Breast epithelium (tissue), 4 donors: ENCODE measurements at regions not wholly inside any gene's neighbourhood (a gene's known extent, or its start where the extent isn't known, plus 50 kb on each side); places are given as distances from the start of the nearest gene placed in this dataset.

Experiments
- DNase-seq, 2 donors: peaks; one replicate each; pipeline ENCODE4 v3.0.0-alpha.2; 2019; ENCODE audit warnings: low spot score in 2 of 2
- H3K27ac ChIP-seq, 2 donors: fragments of 200-600 bp; sonication (generic) in 1 of 2; one replicate each; pipeline ENCODE4 v1.5.1; 2016 to 2019; ENCODE audit warnings: mild to moderate bottlenecking in 1 of 2
- H3K27me3 ChIP-seq, 2 donors: fragments of 200-600 bp; sonication (generic) in 1 of 2; one replicate each; pipeline versions ENCODE4 v1.5.1 to v1.6.0; 2017 to 2019; ENCODE audit warnings: control low read depth in 1 of 2, mild to moderate bottlenecking in 1 of 2
- H3K36me3 ChIP-seq: fragments of 200-600 bp; one replicate; pipeline ENCODE4 v1.5.1; 2019
- H3K4me1 ChIP-seq, 2 donors: fragments of 200-600 bp; sonication (generic); one replicate each; pipeline ENCODE4 v1.5.1; 2016 to 2019; ENCODE audit warnings: control low read depth in 1 of 2
- H3K4me3 ChIP-seq, 3 donors: fragments of 200-600 bp; sonication (generic); 1 replicate in 2 of 3; 2 replicates in 1 of 3; pipeline ENCODE4 v1.5.1; 2016 to 2019; ENCODE audit warnings: mild to moderate bottlenecking in 3 of 3, moderate library complexity in 2 of 3
- H3K9me3 ChIP-seq, 2 donors: fragments of 200-600 bp; sonication (generic) in 1 of 2; one replicate each; pipeline ENCODE4 v1.5.1; 2016 to 2019; ENCODE audit warnings: control low read depth in 1 of 2
- POLR2A ChIP-seq: fragments of 450-650 bp; IDR thresholded peaks from one replicate; pipeline ENCODE4 v1.6.1; 2016; ENCODE audit warnings: antibody characterized with exemption, mild to moderate bottlenecking, moderate library complexity
- POLR2AphosphoS5 ChIP-seq, 3 donors: sonication (generic); formaldehyde crosslinking; IDR thresholded peaks; one replicate each; pipeline ENCODE4 v1.6.1; 2017; ENCODE audit warnings: antibody characterized with exemption in 3 of 3
- intact Hi-C: fragments of 100-400 bp; cut with DNase I; formaldehyde crosslinking; loops from one replicate; pipeline ENCODE4 v1.15.1; 2023; ENCODE audit warnings: low total_unique reads
- TF ChIP-seq, protein P1 (sequence below), 3 donors: fragments of 450-650 bp; IDR thresholded peaks; one replicate each; pipeline ENCODE4 v1.5.1; 2016 to 2017; ENCODE audit warnings: antibody characterized with exemption in 3 of 3, mild to moderate bottlenecking in 3 of 3, moderate library complexity in 3 of 3

DNA sequence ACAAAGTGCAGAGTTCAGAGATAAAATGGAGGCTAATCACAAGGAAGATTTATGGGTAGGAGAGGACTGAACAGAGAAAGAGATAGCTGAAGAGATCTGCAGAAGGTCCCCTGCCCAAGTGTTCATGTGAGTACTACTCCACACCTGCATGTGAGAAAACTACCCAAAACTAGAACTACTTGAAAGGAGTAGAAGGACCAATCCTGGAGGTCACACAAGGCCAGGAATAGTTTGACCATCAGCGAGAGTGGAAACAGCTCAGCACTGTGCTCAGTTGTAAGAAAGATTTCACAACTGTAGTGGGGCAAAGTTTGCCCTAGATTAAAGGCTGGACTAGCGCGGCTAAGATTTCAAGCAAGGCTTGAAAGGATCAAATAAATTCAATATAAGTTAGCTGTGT lies 422.7 kb upstream of the LCORL start:
- Histone ChIP-seq H3K4me1 (no peaks in the 10 kb centered on the region), H3K9me3 (no peaks in the 10 kb centered on the region), H3K36me3 (no peaks in the 10 kb centered on the region), H3K27ac (no peak overlapping the region), H3K27me3 (no peaks in the 10 kb centered on the region), H3K4me3 (no peak overlapping the region)
- intact Hi-C loops, result no loop called here
- no peak for DNase-seq
- TF ChIP-seq POLR2AphosphoS5 (IDR thresholded peaks at IDR 0.05) (no peak), POLR2A (no peak)
- TF ChIP-seq, protein P1, sequence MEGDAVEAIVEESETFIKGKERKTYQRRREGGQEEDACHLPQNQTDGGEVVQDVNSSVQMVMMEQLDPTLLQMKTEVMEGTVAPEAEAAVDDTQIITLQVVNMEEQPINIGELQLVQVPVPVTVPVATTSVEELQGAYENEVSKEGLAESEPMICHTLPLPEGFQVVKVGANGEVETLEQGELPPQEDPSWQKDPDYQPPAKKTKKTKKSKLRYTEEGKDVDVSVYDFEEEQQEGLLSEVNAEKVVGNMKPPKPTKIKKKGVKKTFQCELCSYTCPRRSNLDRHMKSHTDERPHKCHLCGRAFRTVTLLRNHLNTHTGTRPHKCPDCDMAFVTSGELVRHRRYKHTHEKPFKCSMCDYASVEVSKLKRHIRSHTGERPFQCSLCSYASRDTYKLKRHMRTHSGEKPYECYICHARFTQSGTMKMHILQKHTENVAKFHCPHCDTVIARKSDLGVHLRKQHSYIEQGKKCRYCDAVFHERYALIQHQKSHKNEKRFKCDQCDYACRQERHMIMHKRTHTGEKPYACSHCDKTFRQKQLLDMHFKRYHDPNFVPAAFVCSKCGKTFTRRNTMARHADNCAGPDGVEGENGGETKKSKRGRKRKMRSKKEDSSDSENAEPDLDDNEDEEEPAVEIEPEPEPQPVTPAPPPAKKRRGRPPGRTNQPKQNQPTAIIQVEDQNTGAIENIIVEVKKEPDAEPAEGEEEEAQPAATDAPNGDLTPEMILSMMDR (IDR thresholded peaks at IDR 0.05), result no peak

DNA sequence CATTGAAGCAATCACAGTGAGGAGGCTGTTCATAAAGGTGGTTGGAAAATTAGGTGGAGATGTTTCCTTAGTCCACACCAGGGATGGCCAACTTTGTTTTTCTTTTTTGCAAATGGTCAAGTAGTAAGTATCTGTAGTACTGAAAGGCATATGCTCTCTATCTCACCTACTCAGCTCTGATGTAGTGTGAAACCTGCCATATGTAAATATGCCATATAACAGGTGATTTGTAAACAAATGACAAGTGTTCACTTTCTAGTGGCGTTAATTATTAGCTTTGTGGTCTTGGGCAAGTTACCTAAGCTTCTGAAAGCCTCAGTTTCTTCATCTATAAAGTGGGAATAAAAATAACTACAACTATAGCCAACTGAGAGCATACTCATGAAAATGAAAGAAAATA lies 421.4 kb upstream of the LCORL start:
- Histone ChIP-seq H3K4me3 (no peak overlapping the region), H3K9me3 (no peaks in the 10 kb centered on the region), H3K36me3 (no peaks in the 10 kb centered on the region), H3K27ac (no peak overlapping the region), H3K27me3 (no peaks in the 10 kb centered on the region), H3K4me1 (no peaks in the 10 kb centered on the region)
- DNase-seq, result no peak
- intact Hi-C loops, result no loop called here
- TF ChIP-seq POLR2AphosphoS5 (IDR thresholded peaks at IDR 0.05) (no peak), POLR2A (no peak)
- TF ChIP-seq, protein P1 (IDR thresholded peaks at IDR 0.05), result no peak

DNA sequence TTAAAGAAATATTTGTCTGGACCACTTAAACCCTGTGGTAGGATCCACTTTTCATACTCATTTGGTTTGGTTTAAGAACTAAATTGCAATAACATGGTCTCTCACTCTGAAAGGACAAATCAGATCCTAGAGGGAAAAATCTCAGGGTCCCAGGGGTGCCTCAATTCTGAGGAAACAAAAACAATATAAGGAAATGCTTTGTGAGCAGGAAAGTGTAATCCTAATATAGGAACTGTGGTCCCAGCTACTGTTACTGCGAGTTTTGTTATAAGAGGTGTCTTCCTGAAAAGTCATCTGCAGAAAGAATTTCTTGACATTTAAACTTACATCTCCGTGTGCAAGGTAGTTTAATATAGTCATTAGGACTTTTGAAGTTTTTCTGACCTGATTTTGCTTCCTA lies 420.1 kb upstream of the LCORL start:
- H3K9me3 ChIP-seq, result no peaks in the 10 kb centered on the region
- intact Hi-C loops, result no loop called here
- no peaks in the 10 kb centered on the region for H3K36me3 ChIP-seq
- H3K4me3 ChIP-seq, result no peak overlapping the region
- H3K27me3 ChIP-seq, result no peaks in the 10 kb centered on the region
- no peaks in the 10 kb centered on the region for H3K4me1 ChIP-seq
- DNase-seq, result no peak
- TF ChIP-seq POLR2A (no peak), POLR2AphosphoS5 (IDR thresholded peaks at IDR 0.05) (no peak)
- TF ChIP-seq, protein P1 (IDR thresholded peaks at IDR 0.05), result no peak
- no peak overlapping the region for H3K27ac ChIP-seq

DNA sequence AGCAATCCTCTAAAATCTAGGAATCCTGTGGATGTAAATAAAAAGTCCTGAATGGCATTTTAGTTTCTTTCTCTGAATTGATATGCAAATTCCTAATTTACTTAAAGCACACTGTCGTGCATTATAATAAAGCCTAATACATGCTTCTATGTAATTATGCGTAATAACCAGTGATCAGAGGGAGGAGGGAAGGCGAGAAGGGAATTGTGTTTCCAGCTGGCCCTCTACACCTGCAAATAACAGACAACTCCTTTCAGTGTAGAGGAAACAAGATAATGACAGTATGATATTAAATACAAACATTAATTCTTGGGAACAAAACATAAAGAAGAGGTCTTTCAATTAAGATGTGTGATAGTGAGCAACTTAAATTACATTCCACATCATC lies 419.6 kb upstream of the LCORL start:
- Histone ChIP-seq H3K4me3 (no peak overlapping the region), H3K36me3 (no peaks in the 10 kb centered on the region), H3K4me1 (no peaks in the 10 kb centered on the region), H3K27me3 (no peaks in the 10 kb centered on the region), H3K9me3 (no peaks in the 10 kb centered on the region), H3K27ac (no peak overlapping the region)
- no peak for DNase-seq
- intact Hi-C loops, result no loop called here
- no peak for TF ChIP-seq POLR2A
- TF ChIP-seq, protein P1 (IDR thresholded peaks at IDR 0.05), result no peak
- no peak for TF ChIP-seq POLR2AphosphoS5 (IDR thresholded peaks at IDR 0.05)

DNA sequence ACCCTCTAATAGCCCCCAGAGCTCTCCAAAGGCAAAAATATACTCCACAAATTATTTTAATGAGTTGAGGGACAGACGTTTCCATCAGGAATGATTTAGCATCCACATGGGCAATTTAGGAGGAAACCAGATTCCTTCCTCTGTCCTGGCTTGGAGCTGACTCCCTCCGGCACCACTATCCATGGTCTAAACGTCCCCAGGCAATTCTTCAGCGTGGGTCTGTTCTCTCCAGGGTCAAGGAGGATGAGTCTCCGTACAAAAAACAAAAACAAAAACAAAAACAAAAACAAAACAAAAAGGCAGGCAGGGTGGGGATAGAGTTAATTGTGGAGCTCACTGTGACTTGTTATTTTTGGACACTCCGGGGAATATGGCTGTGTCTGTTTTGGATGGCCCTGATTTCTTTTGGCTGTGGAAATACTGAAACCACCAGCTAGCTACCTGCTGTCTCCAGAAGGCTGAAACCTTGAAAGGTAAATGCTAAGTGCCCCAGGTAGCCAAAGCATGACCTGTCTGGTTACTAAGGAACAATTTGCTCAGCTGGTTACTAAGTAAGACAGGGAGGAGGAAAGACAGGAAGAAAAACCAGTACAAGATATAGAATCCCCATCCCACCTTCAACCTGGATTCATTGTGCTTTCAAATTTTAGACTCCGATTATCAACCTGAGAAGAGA lies 419.1 kb upstream of the LCORL start:
- no peaks in the 10 kb centered on the region for H3K4me1 ChIP-seq
- H3K4me3 ChIP-seq, result no peak overlapping the region
- no peaks in the 10 kb centered on the region for H3K27me3 ChIP-seq
- H3K36me3 ChIP-seq, result no peaks in the 10 kb centered on the region
- intact Hi-C loops, result no loop called here
- no peak for DNase-seq
- TF ChIP-seq POLR2A, result no peak
- TF ChIP-seq, protein P1 (IDR thresholded peaks at IDR 0.05), result no peak
- TF ChIP-seq POLR2AphosphoS5 (IDR thresholded peaks at IDR 0.05), result no peak
- H3K27ac ChIP-seq, result no peak overlapping the region
- H3K9me3 ChIP-seq, result no peaks in the 10 kb centered on the region
